IMR-90 (cell line): ENCODE measurements at regions not wholly inside any gene's neighbourhood (a gene's known extent, or its start where the extent isn't known, plus 50 kb on each side); places are given as distances from the start of the nearest gene placed in this dataset.
"Not testable (repeated sequence)": the region's sequence is repeated elsewhere in the genome, so short reads cannot be mapped to it uniquely, and the experiment has no call there.

Experiments used
- ATAC-seq: fragments of 200-7000 bp; cut with Tn5 transposase; 2 replicates; pipeline ENCODE4 v1.9.1; 2020; ENCODE audit warnings: low read depth, mild to moderate bottlenecking, moderate library complexity
- BruUV-seq: library from RNA; stranded (reverse); fragments of 400-500 nt; replicated peaks from 2 replicates; lab custom pipeline; 2021; lab: Mats Ljungman, UMichigan
- CTCF ChIA-PET: fragments of 300-600 bp; formaldehyde crosslinking; extraction: SDS; loops from one replicate; lab custom pipeline; 2021; ENCODE audit warnings: antibody characterized with exemption; lab: Yijun Ruan, JAX
- POLR2A ChIA-PET: fragments of 300-600 bp; sonication (Branson Sonifier 250); formaldehyde crosslinking; loops from one replicate; lab custom pipeline; 2022; ENCODE audit warnings: antibody characterized with exemption; ENCODE audit not compliant: unreplicated experiment; lab: Charles Lee
- DNase-seq: peaks from one replicate; pipeline ENCODE4 v3.0.0; 2013
- H2AFZ ChIP-seq: replicated peaks from 2 replicates; pipeline ENCODE3; 2013; ENCODE audit warnings: low read length, mild to moderate bottlenecking; ENCODE audit not compliant: poor library complexity
- H2AK5ac ChIP-seq: 2 replicates; pipeline ENCODE4 v1.6.1; 2013; ENCODE audit warnings: low read depth, low read length, inconsistent platforms
- H2AK9ac ChIP-seq: replicated peaks from 2 replicates; pipeline ENCODE3; 2013; ENCODE audit warnings: mild to moderate bottlenecking, low read depth, low read length, moderate library complexity; ENCODE audit not compliant: poor library complexity
- H2BK120ac ChIP-seq: 2 replicates; pipeline ENCODE4 v1.6.1; 2013; ENCODE audit warnings: low read depth, low read length, inconsistent platforms
- H2BK15ac ChIP-seq: 3 replicates; pipeline ENCODE4 v1.6.1; 2013; ENCODE audit warnings: low read depth, low read length, inconsistent platforms
- H2BK20ac ChIP-seq: 2 replicates; pipeline ENCODE4 v1.6.1; 2013; ENCODE audit warnings: low read depth, mild to moderate bottlenecking, inconsistent platforms, low read length, moderate library complexity
- H2BK5ac ChIP-seq: 2 replicates; pipeline ENCODE4 v1.6.1; 2013; ENCODE audit warnings: mild to moderate bottlenecking, low read depth, low read length, inconsistent platforms; ENCODE audit not compliant: poor library complexity, severe bottlenecking
- H3K14ac ChIP-seq: replicated peaks from 2 replicates; pipeline ENCODE4 v1.6.1; 2013; ENCODE audit warnings: low read depth, low read length, inconsistent platforms
- H3K18ac ChIP-seq: 2 replicates; pipeline ENCODE4 v1.6.1; 2013; ENCODE audit warnings: low read depth, low read length, control low read depth
- H3K23ac ChIP-seq: 2 replicates; pipeline ENCODE4 v1.6.1; 2013; ENCODE audit warnings: low read depth, low read length, inconsistent platforms
- H3K27ac ChIP-seq: 2 replicates; pipeline ENCODE4 v1.5.1; 2013; ENCODE audit warnings: mild to moderate bottlenecking, control low read depth, low read length; ENCODE audit not compliant: insufficient read depth
- H3K27me3 ChIP-seq: 2 replicates; pipeline ENCODE4 v1.6.1; 2013; ENCODE audit warnings: low read length; ENCODE audit not compliant: control insufficient read depth, insufficient read depth
- H3K36me3 ChIP-seq: 2 replicates; pipeline ENCODE4 v1.6.1; 2013; ENCODE audit warnings: low read length, mixed read lengths; ENCODE audit not compliant: control insufficient read depth, insufficient read depth
- H3K4ac ChIP-seq: 2 replicates; pipeline ENCODE4 v1.6.1; 2013; ENCODE audit warnings: low read depth, low read length, inconsistent platforms
- H3K4me1 ChIP-seq: 2 replicates; pipeline ENCODE4 v1.6.1; 2013; ENCODE audit warnings: low read length, mixed read lengths; ENCODE audit not compliant: control insufficient read depth, insufficient read depth
- H3K4me2 ChIP-seq: 2 replicates; pipeline ENCODE4 v1.6.1; 2013; ENCODE audit warnings: low read depth, mild to moderate bottlenecking, control low read depth, low read length, moderate library complexity
- H3K4me3 ChIP-seq: 2 replicates; pipeline ENCODE4 v1.5.1; 2013; ENCODE audit warnings: low read depth, mild to moderate bottlenecking, control low read depth, low read length, moderate library complexity; ENCODE audit not compliant: insufficient read depth
- H3K56ac ChIP-seq: 2 replicates; pipeline ENCODE4 v1.6.1; 2013; ENCODE audit warnings: low read length, inconsistent platforms; ENCODE audit not compliant: insufficient read depth; ENCODE audit errors: extremely low read depth
- H3K79me1 ChIP-seq, 2 experiments: 2 replicates each; pipeline ENCODE4 v1.6.1; 2013; ENCODE audit warnings: low read length in 2 of 2, inconsistent platforms in 1 of 2, low read depth in 1 of 2
- H3K9ac ChIP-seq: 2 replicates; pipeline ENCODE4 v1.6.1; 2013; ENCODE audit warnings: low read depth, low read length, control low read depth
- H3K9me1 ChIP-seq: 2 replicates; pipeline ENCODE4 v1.6.1; 2013; ENCODE audit warnings: low read length, inconsistent platforms; ENCODE audit not compliant: insufficient read depth
- H3K9me3 ChIP-seq: 2 replicates; pipeline ENCODE4 v1.6.1; 2013; ENCODE audit warnings: low read length; ENCODE audit not compliant: control insufficient read depth, insufficient read depth
- H4K20me1 ChIP-seq: 2 replicates; pipeline ENCODE4 v1.6.1; 2013; ENCODE audit warnings: low read length, inconsistent platforms; ENCODE audit not compliant: insufficient read depth
- H4K5ac ChIP-seq: 2 replicates; pipeline ENCODE4 v1.6.1; 2013; ENCODE audit warnings: mild to moderate bottlenecking, low read depth, low read length, control low read depth
- H4K8ac ChIP-seq, 2 experiments: 2 replicates each; pipeline ENCODE4 v1.6.1; 2013; ENCODE audit warnings: low read depth in 2 of 2, low read length in 2 of 2, control low read depth in 1 of 2, inconsistent platforms in 1 of 2
- H4K91ac ChIP-seq: 2 replicates; pipeline ENCODE4 v1.6.1; 2013; ENCODE audit warnings: low read depth, low read length, inconsistent platforms; ENCODE audit not compliant: insufficient read depth
- WGBS, 2 experiments: methylation state at CpG; one replicate each; pipeline versions ENCODE4 v1.1.5 to v1.1.7; 2013; ENCODE audit warnings: missing lambda C conversion rate in 2 of 2; ENCODE audit not compliant: insufficient read length in 1 of 2; ENCODE audit errors: extremely low coverage in 2 of 2; 5-methylcytosine and 5-hydroxymethylcytosine counted together
- dilution Hi-C: fragments of 300-500 bp; cut with HindIII; formaldehyde crosslinking; loops from one replicate; pipeline ENCODE4 v1.14.3; 2018; ENCODE audit warnings: low sequenced_read_pairs; ENCODE audit not compliant: unreplicated experiment
- in situ Hi-C: fragments of 300-500 bp; cut with MboI; formaldehyde crosslinking; loops from 3 replicates; pipeline ENCODE4 v1.14.3; 2019; ENCODE audit warnings: low sequenced_read_pairs, inconsistent platforms, mixed read lengths
- intact Hi-C: fragments of 100-400 bp; cut with micrococcal nuclease; formaldehyde crosslinking; loops from 2 replicates; pipeline ENCODE4 v1.10.0; 2022

DNA sequence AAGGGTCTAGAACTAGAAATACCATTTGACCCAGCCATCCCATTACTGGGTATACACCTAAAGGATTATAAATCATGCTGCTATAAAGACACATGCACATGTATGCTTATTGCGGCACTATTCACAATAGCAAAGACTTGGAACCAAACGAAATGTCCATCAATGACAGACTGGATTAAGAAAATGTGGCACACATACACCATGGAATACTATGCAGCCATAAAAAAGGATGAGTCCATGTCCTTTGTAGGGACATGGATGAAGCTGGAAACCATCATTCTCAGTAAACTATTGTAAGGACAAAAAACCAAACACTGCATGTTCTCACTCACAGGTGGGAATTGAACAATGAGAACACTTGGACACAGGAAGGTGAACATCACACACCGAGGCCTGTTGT lies 314.1 kb downstream of the FRK start:
- WGBS, 2 experiments, result no CpG with 5 or more reads among the region's 3 CpGs
- H3K4me1 ChIP-seq, H3K27me3 ChIP-seq, H2AK9ac ChIP-seq, H3K79me1 ChIP-seq, ATAC-seq, H3K4me2 ChIP-seq, H4K5ac ChIP-seq, H3K27ac ChIP-seq, H3K23ac ChIP-seq, H4K20me1 ChIP-seq, H3K14ac ChIP-seq, H3K4ac ChIP-seq, H3K9ac ChIP-seq, H3K18ac ChIP-seq, H3K4me3 ChIP-seq, H3K9me3 ChIP-seq, H2AK5ac ChIP-seq, H2AFZ ChIP-seq, POLR2A ChIA-PET, H2BK15ac ChIP-seq, H3K9me1 ChIP-seq, DNase-seq, H4K8ac ChIP-seq, dilution Hi-C loops, BruUV-seq, H2BK5ac ChIP-seq, H3K36me3 ChIP-seq, H2BK120ac ChIP-seq, H4K91ac ChIP-seq, intact Hi-C loops, CTCF ChIA-PET, H2BK20ac ChIP-seq, H3K56ac ChIP-seq, in situ Hi-C loops: not testable (repeated sequence)
